ENCODE measurements at regions not wholly inside any gene's neighbourhood (a gene's known extent, or its start where the extent isn't known, plus 50 kb on each side); places are given as distances from the start of the nearest gene placed in this dataset.
"Not testable (repeated sequence)": the region's sequence is repeated elsewhere in the genome, so short reads cannot be mapped to it uniquely, and the experiment has no call there.

DNA sequence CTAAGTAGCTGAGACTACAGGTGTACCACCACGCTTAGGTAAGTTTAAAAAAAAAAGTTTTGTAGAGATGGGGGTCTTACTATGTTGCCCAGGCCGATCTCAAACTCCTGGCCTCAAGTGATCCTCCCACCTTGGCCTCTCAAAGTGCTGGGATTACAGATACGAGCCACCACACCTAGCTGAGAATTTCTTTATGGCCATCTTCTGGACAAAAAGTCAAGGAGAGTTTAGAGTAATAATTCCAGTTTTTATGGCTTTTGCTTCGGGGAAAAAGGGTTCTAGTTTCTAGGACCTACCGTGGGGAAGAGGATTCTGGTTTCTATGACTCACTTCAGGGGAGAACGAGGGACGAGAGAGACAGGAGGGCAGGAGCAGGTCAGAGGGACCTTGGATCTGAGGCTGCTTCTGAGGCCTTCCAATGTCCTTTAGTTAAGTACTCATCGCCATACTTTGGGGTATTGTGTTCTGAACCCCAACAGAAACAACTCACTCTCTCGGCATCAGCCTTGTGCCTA, 69.3 kb upstream of the IER3 start:
- no peaks in the 10 kb centered on the region for H3K27me3 Mint-ChIP-seq (ENCODE audit: low read depth)
- DNase-seq (ENCODE audit: low spot score in 2 of 2, unreplicated experiment in 2 of 2), result no peak
- H3K36me3 Mint-ChIP-seq, result no peaks in the 10 kb centered on the region
- H3K9me3 Mint-ChIP-seq, result no peaks in the 10 kb centered on the region
- H3K27ac Mint-ChIP-seq, result peak overlapping the region; percentile 10
- TF ChIP-seq, protein P1, sequence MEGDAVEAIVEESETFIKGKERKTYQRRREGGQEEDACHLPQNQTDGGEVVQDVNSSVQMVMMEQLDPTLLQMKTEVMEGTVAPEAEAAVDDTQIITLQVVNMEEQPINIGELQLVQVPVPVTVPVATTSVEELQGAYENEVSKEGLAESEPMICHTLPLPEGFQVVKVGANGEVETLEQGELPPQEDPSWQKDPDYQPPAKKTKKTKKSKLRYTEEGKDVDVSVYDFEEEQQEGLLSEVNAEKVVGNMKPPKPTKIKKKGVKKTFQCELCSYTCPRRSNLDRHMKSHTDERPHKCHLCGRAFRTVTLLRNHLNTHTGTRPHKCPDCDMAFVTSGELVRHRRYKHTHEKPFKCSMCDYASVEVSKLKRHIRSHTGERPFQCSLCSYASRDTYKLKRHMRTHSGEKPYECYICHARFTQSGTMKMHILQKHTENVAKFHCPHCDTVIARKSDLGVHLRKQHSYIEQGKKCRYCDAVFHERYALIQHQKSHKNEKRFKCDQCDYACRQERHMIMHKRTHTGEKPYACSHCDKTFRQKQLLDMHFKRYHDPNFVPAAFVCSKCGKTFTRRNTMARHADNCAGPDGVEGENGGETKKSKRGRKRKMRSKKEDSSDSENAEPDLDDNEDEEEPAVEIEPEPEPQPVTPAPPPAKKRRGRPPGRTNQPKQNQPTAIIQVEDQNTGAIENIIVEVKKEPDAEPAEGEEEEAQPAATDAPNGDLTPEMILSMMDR (IDR thresholded peaks at IDR 0.05; ENCODE audit: unreplicated experiment), result no peak
- no peak overlapping the region for H3K4me3 Mint-ChIP-seq
- peaks cover 31% of the 10 kb centered on the region for H3K4me1 Mint-ChIP-seq

DNA sequence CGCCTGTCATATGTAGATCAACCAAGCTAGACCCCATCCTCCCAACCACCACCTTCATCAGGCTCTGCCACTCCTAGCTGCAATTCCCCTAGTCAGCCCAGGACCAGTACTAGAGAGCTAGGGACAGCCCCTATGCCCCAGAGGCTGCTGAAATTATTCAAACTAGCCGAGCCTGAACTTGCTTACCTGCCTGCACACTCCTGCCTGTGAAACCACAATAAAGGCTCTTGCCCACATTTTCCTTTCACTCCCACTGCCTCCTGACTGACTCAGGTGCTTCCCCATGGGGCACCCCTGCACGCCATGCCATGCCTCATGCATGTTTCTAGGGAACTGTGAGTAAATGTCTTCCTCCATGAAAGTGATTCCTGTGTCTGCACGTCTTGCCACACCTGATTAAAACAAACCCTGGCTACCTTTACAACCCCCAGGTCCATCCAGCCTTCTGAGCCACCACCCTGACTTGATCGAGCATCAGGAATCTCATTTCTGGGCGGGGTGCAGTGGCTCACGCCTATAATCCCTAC, 66.5 kb upstream of the IER3 start:
- TF ChIP-seq, protein P1 (IDR thresholded peaks at IDR 0.05; ENCODE audit: unreplicated experiment), result no peak
- H3K36me3 Mint-ChIP-seq, result no peaks in the 10 kb centered on the region
- H3K27ac Mint-ChIP-seq, result peak overlapping the region; percentile 94

DNA sequence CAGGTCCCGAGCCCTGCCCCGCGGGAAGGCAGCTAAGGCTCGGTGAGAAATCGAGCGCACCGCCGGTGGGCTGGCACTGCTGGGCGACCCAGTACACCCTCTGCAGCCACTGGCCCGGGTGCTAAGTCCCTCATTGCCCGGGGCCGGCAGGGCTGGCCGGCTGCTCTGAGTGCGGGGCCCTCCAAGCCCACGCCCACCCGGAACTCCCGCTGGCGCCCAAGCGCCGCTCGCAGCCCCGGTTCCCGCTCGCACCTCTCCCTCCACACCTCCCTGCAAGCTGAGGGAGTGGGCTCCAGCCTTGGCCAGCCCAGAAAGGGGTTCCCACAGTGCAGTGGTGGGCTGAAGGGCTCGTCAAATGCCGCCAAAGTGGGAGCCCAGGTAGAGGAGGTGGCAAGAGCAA, 63.2 kb upstream of the IER3 start:
- H3K4me3 Mint-ChIP-seq, H3K36me3 Mint-ChIP-seq: not testable (repeated sequence)
- peaks cover 18% of the 10 kb centered on the region for H3K4me1 Mint-ChIP-seq

More for the DNA sequence above, 66.5 kb upstream of the IER3 start:
- Mint-ChIP-seq H3K4me3 (no peak overlapping the region), H3K9me3 (no peaks in the 10 kb centered on the region), H3K27me3 (ENCODE audit: low read depth) (no peaks in the 10 kb centered on the region), H3K4me1 (peaks cover 27% of the 10 kb centered on the region)
- DNase-seq (ENCODE audit: low spot score in 2 of 2, unreplicated experiment in 2 of 2), result no peak

DNA sequence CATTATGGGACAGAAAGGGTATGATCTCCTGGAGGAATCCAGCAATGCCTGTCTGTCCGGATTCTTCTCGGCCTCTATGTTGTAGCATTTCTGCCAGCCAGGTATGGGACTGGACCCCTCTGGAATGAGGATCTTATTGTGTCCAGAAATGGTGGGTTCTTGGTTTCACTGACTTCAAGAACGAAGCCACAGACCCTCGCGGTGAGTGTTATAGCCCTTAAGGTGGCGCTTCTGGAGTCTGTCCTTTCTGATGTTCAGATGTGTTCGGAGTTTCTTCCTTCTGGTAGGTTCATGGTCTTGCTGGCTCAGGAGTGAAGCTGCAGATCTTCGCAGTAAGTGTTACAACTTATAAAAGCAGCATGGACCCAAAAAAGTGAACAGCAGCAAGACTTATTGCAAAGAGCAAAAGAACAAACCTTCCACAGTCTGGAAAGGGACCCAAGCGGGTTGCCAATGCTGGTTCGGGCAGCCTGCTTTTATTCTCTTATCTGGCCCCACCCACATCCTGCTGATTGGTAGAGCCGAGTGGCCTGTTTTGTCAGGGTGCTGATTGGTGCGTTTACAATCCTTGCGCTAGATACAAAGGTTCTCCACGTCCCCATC, 62.3 kb upstream of the IER3 start:
- Mint-ChIP-seq H3K9me3 (no peaks in the 10 kb centered on the region), H3K4me3 (no peak overlapping the region), H3K27ac (peak overlapping the region; percentile 39)

More for the DNA sequence above, 63.2 kb upstream of the IER3 start:
- DNase-seq (ENCODE audit: low spot score in 2 of 2, unreplicated experiment in 2 of 2); H3K27ac Mint-ChIP-seq; H3K27me3 Mint-ChIP-seq (ENCODE audit: low read depth); H3K9me3 Mint-ChIP-seq: not testable (repeated sequence)

DNA sequence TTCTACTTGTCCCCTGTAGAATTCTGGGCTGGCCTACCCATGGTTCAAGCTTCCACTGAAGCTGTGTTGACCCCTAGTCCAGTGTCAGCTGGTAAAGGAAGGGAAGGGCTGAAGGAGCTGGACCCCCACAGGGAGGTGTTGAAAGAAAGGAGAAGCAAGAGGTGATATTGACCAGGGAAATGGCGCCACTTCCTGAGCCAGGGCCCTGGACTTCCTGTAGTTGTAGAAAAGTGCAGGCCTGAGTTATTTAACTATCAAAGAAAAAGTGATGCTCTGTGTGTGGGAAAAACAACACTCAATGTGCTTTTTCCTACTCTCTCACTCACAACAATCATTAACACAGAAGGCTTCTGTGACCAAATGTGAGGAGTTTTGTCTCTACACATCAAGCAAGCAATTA, 60.0 kb upstream of the IER3 start:
- no peaks in the 10 kb centered on the region for H3K36me3 Mint-ChIP-seq

More for the DNA sequence above, 62.3 kb upstream of the IER3 start:
- H3K36me3 Mint-ChIP-seq, result no peaks in the 10 kb centered on the region
- H3K4me1 Mint-ChIP-seq, result peaks cover 19% of the 10 kb centered on the region
- DNase-seq (ENCODE audit: low spot score in 2 of 2, unreplicated experiment in 2 of 2), result no peak
- H3K27me3 Mint-ChIP-seq (ENCODE audit: low read depth), result no peaks in the 10 kb centered on the region
- TF ChIP-seq, protein P1 (IDR thresholded peaks at IDR 0.05; ENCODE audit: unreplicated experiment), result no peak

DNA sequence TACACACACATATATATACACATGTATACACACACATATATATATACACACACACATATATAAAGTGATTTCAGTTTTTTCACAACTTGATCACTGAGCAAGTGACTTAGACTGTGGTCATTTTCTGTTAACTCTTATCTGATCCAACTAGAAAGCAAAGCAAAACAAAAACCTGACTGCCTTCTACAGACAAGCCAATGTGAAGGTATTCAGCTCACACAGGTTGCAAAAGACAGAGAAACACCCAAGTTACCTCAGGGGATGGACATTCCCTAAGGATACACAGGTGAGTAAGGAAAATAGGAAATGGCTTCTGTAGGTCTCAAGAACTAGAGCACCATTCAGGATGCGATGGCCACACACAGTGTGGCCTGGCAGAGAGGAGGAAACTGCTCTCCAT, 58.4 kb upstream of the IER3 start:
- H3K36me3 Mint-ChIP-seq, result no peaks in the 10 kb centered on the region
- H3K4me1 Mint-ChIP-seq, result peaks cover 31% of the 10 kb centered on the region
- no peaks in the 10 kb centered on the region for H3K27me3 Mint-ChIP-seq (ENCODE audit: low read depth)
- TF ChIP-seq, protein P1 (IDR thresholded peaks at IDR 0.05; ENCODE audit: unreplicated experiment), result no peak
- peak overlapping the region; percentile 65 for H3K27ac Mint-ChIP-seq
- DNase-seq (ENCODE audit: low spot score in 2 of 2, unreplicated experiment in 2 of 2), result no peak
- no peaks in the 10 kb centered on the region for H3K9me3 Mint-ChIP-seq
- H3K4me3 Mint-ChIP-seq, result no peak overlapping the region

More for the DNA sequence above, 60.0 kb upstream of the IER3 start:
- H3K4me3 Mint-ChIP-seq, result no peak overlapping the region
- no peak overlapping the region for H3K27ac Mint-ChIP-seq
- H3K9me3 Mint-ChIP-seq, result no peaks in the 10 kb centered on the region
- TF ChIP-seq, protein P1 (IDR thresholded peaks at IDR 0.05; ENCODE audit: unreplicated experiment), result no peak
- H3K4me1 Mint-ChIP-seq, result peaks cover 19% of the 10 kb centered on the region
- no peaks in the 10 kb centered on the region for H3K27me3 Mint-ChIP-seq (ENCODE audit: low read depth)
- DNase-seq (ENCODE audit: low spot score in 2 of 2, unreplicated experiment in 2 of 2), result no peak
